ENCODE measurements at regions not wholly inside any gene's neighbourhood (a gene's known extent, or its start where the extent isn't known, plus 50 kb on each side); places are given as distances from the start of the nearest gene placed in this dataset.

GRCh38 chr9:79812507-79813257, 240.9 kb downstream of the TLE4 start:
- TF ChIP-seq EZH2 (optimal IDR thresholded peaks at IDR 0.05; ENCODE audit: low read depth, low read length) (no peak), CTCF (IDR thresholded peaks at IDR 0.05; ENCODE audit: low read length) (no peak), EZH2phosphoT487 (IDR thresholded peaks at IDR 0.05; ENCODE audit: low read length) (no peak)
